RPMI7951 (cell line): ENCODE measurements at regions not wholly inside any gene's neighbourhood (a gene's known extent, or its start where the extent isn't known, plus 50 kb on each side); places are given as distances from the start of the nearest gene placed in this dataset.

Experiments used
- DNase-seq: peaks from one replicate; pipeline ENCODE4 v3.0.0-alpha.2; 2012; ENCODE audit warnings: low read depth

GRCh38 chr13:76091076-76091475, 454.9 kb downstream of the LMO7 start:
- no peak for DNase-seq

- DNase-seq = no peak
These were observed 450.6 kb downstream of the LMO7 start for GRCh38 chr13:76086729-76087128.

GRCh38 chr13:76067850-76068249, 431.7 kb downstream of the LMO7 start:
- DNase-seq = no peak

GRCh38 chr13:76053181-76053580, 417.1 kb downstream of the LMO7 start:
- no peak for DNase-seq

GRCh38 chr13:76049376-76049746, 413.2 kb downstream of the LMO7 start:
- DNase-seq = no peak

- no peak for DNase-seq
These were observed 412.7 kb downstream of the LMO7 start for GRCh38 chr13:76048675-76049375.

- DNase-seq = no peak
These were observed 412.0 kb downstream of the LMO7 start for GRCh38 chr13:76048131-76048530.

- no peak for DNase-seq
These were observed 407.7 kb downstream of the LMO7 start for GRCh38 chr13:76043874-76044273.

GRCh38 chr13:76038920-76039716, 403.0 kb downstream of the LMO7 start:
- DNase-seq = no peak

GRCh38 chr13:76036176-76036575, 400.0 kb downstream of the LMO7 start:
- no peak for DNase-seq

- DNase-seq = no peak
These were observed 399.6 kb downstream of the LMO7 start for GRCh38 chr13:76035711-76036110.

- no peak for DNase-seq
These were observed 393.6 kb downstream of the LMO7 start for GRCh38 chr13:76029706-76030105.

- DNase-seq = no peak
These were observed 393.0 kb downstream of the LMO7 start for GRCh38 chr13:76029088-76029487.

- no peak for DNase-seq
These were observed 391.0 kb downstream of the LMO7 start for GRCh38 chr13:76027131-76027530.

- DNase-seq = no peak
These were observed 389.3 kb downstream of the LMO7 start for GRCh38 chr13:76025392-76025791.

- no peak for DNase-seq
These were observed 388.0 kb downstream of the LMO7 start for GRCh38 chr13:76024151-76024550.

- no peak for DNase-seq
These were observed 387.5 kb downstream of the LMO7 start for GRCh38 chr13:76023652-76024051.

- no peak for DNase-seq
These were observed 384.4 kb downstream of the LMO7 start for GRCh38 chr13:76020421-76020955.

GRCh38 chr13:76019421-76020044, 383.4 kb downstream of the LMO7 start:
- DNase-seq = peak; percentile 55

GRCh38 chr13:76017861-76018556, 381.9 kb downstream of the LMO7 start:
- DNase-seq = no peak

GRCh38 chr13:76016799-76017400, 380.8 kb downstream of the LMO7 start:
- peak; percentile 20 for DNase-seq
